BJ (cell line): ENCODE measurements at regions not wholly inside any gene's neighbourhood (a gene's known extent, or its start where the extent isn't known, plus 50 kb on each side); places are given as distances from the start of the nearest gene placed in this dataset.

Source experiments
- CTCF ChIA-PET: fragments of 350-600 bp; formaldehyde crosslinking; extraction: SDS; loops from one replicate; lab custom pipeline; 2021; ENCODE audit warnings: antibody characterized with exemption, inconsistent platforms; lab: Yijun Ruan, JAX
- POLR2A ChIA-PET: fragments of 300-600 bp; sonication (Branson Sonifier 250); formaldehyde crosslinking; extraction: SDS; loops from one replicate; lab custom pipeline; 2021; ENCODE audit warnings: antibody characterized with exemption; lab: Charles Lee
- DNase-seq: peaks from one replicate; pipeline ENCODE4 v3.0.0-alpha.2; 2011; ENCODE audit warnings: low read depth
- H3K27me3 ChIP-seq: 2 replicates; pipeline ENCODE4 v1.6.0; 2011; ENCODE audit warnings: low read length; ENCODE audit not compliant: control insufficient read depth, insufficient read depth
- H3K36me3 ChIP-seq: 2 replicates; pipeline ENCODE4 v1.5.1; 2011; ENCODE audit warnings: low read length; ENCODE audit not compliant: control insufficient read depth, insufficient read depth
- H3K4me3 ChIP-seq: 2 replicates; pipeline ENCODE4 v1.5.1; 2011; ENCODE audit warnings: low read depth, mild to moderate bottlenecking, control low read depth, low read length
- TF ChIP-seq, protein P1 (sequence below): IDR thresholded peaks from 2 replicates; pipeline ENCODE4 v1.5.1; 2011; ENCODE audit warnings: low read depth, mild to moderate bottlenecking, control low read depth, inconsistent platforms, low read length, moderate library complexity; ENCODE audit not compliant: insufficient read depth

DNA sequence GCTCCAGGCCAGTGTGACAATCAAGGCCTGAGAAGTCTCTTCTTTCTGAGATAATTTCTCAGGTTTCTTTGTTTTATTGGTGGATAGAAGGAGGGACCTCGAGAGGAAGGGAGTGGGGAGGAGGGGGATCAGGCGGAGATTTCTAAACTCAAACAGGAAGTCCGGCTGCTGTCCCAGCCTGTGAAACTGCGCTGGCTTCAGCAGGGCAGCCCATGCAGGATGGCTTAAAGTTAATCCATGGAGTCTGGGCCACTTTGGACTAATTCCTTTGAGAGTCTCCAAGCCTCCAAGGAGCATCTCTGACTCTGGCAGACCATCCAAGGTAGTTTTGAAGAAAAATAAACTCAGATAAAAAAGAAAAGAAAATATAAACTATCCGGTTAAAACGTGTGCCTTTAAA is 378.5 kb downstream of the MLLT3 start:
- ChIA-PET POLR2A (no interaction called here), CTCF (no interaction called here)
- H3K36me3 ChIP-seq: no peaks in the 10 kb centered on the region
- H3K27me3 ChIP-seq: peaks cover 5% of the 10 kb centered on the region
- DNase-seq: no peak
- H3K4me3 ChIP-seq: no peak overlapping the region
- TF ChIP-seq, protein P1, sequence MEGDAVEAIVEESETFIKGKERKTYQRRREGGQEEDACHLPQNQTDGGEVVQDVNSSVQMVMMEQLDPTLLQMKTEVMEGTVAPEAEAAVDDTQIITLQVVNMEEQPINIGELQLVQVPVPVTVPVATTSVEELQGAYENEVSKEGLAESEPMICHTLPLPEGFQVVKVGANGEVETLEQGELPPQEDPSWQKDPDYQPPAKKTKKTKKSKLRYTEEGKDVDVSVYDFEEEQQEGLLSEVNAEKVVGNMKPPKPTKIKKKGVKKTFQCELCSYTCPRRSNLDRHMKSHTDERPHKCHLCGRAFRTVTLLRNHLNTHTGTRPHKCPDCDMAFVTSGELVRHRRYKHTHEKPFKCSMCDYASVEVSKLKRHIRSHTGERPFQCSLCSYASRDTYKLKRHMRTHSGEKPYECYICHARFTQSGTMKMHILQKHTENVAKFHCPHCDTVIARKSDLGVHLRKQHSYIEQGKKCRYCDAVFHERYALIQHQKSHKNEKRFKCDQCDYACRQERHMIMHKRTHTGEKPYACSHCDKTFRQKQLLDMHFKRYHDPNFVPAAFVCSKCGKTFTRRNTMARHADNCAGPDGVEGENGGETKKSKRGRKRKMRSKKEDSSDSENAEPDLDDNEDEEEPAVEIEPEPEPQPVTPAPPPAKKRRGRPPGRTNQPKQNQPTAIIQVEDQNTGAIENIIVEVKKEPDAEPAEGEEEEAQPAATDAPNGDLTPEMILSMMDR: no peak

- ChIA-PET POLR2A (no interaction called here), CTCF (no interaction called here)
- H3K27me3 ChIP-seq: peaks cover 5% of the 10 kb centered on the region
- TF ChIP-seq, protein P1: no peak
- DNase-seq: no peak
- no peak overlapping the region for H3K4me3 ChIP-seq
- no peaks in the 10 kb centered on the region for H3K36me3 ChIP-seq
These were observed 379.6 kb downstream of the MLLT3 start for GRCh38 chr9:20242510-20243189.

- no peak for DNase-seq
- POLR2A ChIA-PET: no interaction called here
- H3K27me3 ChIP-seq: peaks cover 4% of the 10 kb centered on the region
- H3K4me3 ChIP-seq: no peak overlapping the region
- H3K36me3 ChIP-seq: no peaks in the 10 kb centered on the region
- CTCF ChIA-PET: interaction anchor here (2.5 kb wide), 1 partner anchor 13 kb away, joined by 8 read pairs; no protein-coding TSS in a partner anchor
- TF ChIP-seq, protein P1: no peak
These were observed 381.8 kb downstream of the MLLT3 start for GRCh38 chr9:20240498-20240897.

DNA sequence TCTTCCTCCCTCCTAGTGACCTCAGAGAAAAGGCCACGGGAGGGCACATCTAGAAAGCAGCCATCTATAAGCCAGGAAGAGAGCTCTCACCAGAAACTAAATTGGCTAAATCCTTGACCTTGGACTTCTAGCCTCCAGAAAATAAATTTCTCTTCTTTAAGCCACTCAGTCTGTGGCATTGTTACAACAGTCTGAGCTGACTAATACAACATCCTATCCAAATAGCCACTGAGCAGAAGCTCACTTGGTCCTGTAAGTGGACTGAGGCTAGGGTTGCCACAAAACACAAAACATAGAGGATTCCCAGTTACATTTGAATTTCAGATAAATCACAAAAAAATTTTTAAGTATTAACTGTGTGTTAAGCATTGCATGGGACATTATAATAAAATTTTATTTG is 383.4 kb downstream of the MLLT3 start:
- CTCF ChIA-PET: interaction anchor here (0.6 to 2.5 kb wide), 2 partner anchors 11 to 1198 kb away, joined by 3 to 8 read pairs; no protein-coding TSS in a partner anchor
- POLR2A ChIA-PET: no interaction called here
- Histone ChIP-seq H3K27me3 (no peaks in the 10 kb centered on the region; the same call in 1 of the 2 replicates), H3K36me3 (no peaks in the 10 kb centered on the region), H3K4me3 (no peak overlapping the region)
- DNase-seq: no peak
- TF ChIP-seq, protein P1: no peak

DNA sequence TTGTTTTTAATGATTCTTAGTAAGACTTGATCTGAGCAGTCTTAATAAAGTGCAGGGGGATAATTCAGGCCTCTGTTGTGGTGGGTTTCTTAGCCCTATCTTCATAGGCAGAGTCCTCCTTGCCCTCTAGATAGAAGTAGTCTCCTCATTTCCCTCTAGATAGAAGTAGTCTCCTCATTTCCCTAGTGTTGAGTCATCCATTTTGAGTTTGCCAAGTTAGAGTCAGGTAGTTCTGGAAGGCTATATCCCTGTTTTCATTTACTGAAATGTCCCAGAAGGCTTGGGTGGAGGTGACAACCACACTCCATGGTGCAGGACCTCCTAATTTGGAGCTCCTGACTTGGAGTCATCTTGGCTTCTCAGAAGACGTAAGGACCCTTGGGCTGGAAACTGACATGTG is 384.6 kb downstream of the MLLT3 start:
- DNase-seq: no peak
- TF ChIP-seq, protein P1: no peak
- H3K36me3 ChIP-seq: no peaks in the 10 kb centered on the region
- ChIA-PET POLR2A (no interaction called here), CTCF (no interaction called here)
- H3K4me3 ChIP-seq: no peak overlapping the region
- H3K27me3 ChIP-seq: no peaks in the 10 kb centered on the region; the same call in 1 of the 2 replicates
